Prostate gland (tissue), 2 donors: ENCODE measurements at regions not wholly inside any gene's neighbourhood (a gene's known extent, or its start where the extent isn't known, plus 50 kb on each side); places are given as distances from the start of the nearest gene placed in this dataset.

Source experiments
- DNase-seq: peaks from one replicate; pipeline ENCODE4 v3.0.0-alpha.2; 2019; ENCODE audit warnings: low spot score
- H3K27ac ChIP-seq, 2 donors: fragments of 200-600 bp; sonication (generic); 2 replicates each; pipeline ENCODE4 v1.5.1; 2017 to 2019
- H3K27me3 ChIP-seq: fragments of 200-600 bp; sonication (generic); replicated peaks from 2 replicates; pipeline ENCODE4 v1.5.1; 2019; ENCODE audit not compliant: insufficient read depth
- H3K36me3 ChIP-seq, 2 donors: fragments of 200-600 bp; sonication (generic); 1 replicate in 1 of 2; 2 replicates in 1 of 2; pipeline versions ENCODE4 v1.5.1 to v1.8.1; 2017 to 2019
- H3K4me1 ChIP-seq: fragments of 200-600 bp; sonication (generic); replicated peaks from 2 replicates; pipeline ENCODE4 v1.5.1; 2019
- H3K4me3 ChIP-seq, 2 donors: fragments of 200-600 bp; sonication (generic); 2 replicates each; pipeline ENCODE4 v1.5.1; 2017 to 2019
- H3K9me3 ChIP-seq: fragments of 200-600 bp; sonication (generic); 2 replicates; pipeline ENCODE4 v1.5.1; 2017
- CTCF ChIP-seq, 4 experiments: fragments of 200-600 bp in 2 of 4; fragments of 450-650 bp in 2 of 4; sonication (generic) in 2 of 4; IDR thresholded peaks; 1 replicate in 3 of 4; 2 replicates in 1 of 4; pipeline ENCODE4 v1.5.1; 2016 to 2019; ENCODE audit warnings: antibody characterized with exemption in 4 of 4, mild to moderate bottlenecking in 2 of 4, moderate library complexity in 2 of 4
- POLR2A ChIP-seq: fragments of 450-650 bp; IDR thresholded peaks from one replicate; pipeline ENCODE4 v1.6.1; 2016; ENCODE audit warnings: antibody characterized with exemption, mild to moderate bottlenecking
- POLR2AphosphoS5 ChIP-seq: sonication (generic); formaldehyde crosslinking; IDR thresholded peaks from one replicate; pipeline ENCODE4 v1.6.1; 2017; ENCODE audit warnings: antibody characterized with exemption
- WGBS: methylation state at CpG from one replicate; pipeline ENCODE4 v1.1.5; 2018; 5-methylcytosine and 5-hydroxymethylcytosine counted together
- intact Hi-C: fragments of 100-400 bp; cut with DNase I; formaldehyde crosslinking; loops from one replicate; pipeline ENCODE4 v1.14.2; 2022

GRCh38 chr21:28227881-28228635 lies 764.6 kb downstream of the LTN1 start:
- WGBS: 82% methylated on average over 4 of the region's 4 CpGs
- intact Hi-C loops: no loop called here
- TF ChIP-seq CTCF (IDR thresholded peaks at IDR 0.05) (no peak), POLR2A (no peak), POLR2AphosphoS5 (no peak)
- Histone ChIP-seq H3K4me3 (no peak overlapping the region), H3K27me3 (no peaks in the 10 kb centered on the region), H3K27ac (no peak overlapping the region), H3K9me3 (no peaks in the 10 kb centered on the region), H3K36me3 (no peaks in the 10 kb centered on the region), H3K4me1 (no peaks in the 10 kb centered on the region)
- DNase-seq: no peak

- intact Hi-C loops: no loop called here
- H3K4me3 ChIP-seq: no peak overlapping the region
These were observed 766.1 kb downstream of the LTN1 start for GRCh38 chr21:28226563-28226962.

GRCh38 chr21:28224191-28224726 lies 768.4 kb downstream of the LTN1 start:
- Histone ChIP-seq H3K27me3 (no peaks in the 10 kb centered on the region), H3K36me3 (no peaks in the 10 kb centered on the region), H3K27ac (no peak overlapping the region), H3K4me3 (no peak overlapping the region), H3K9me3 (no peaks in the 10 kb centered on the region), H3K4me1 (no peaks in the 10 kb centered on the region)
- intact Hi-C loops: no loop called here
- no peak for TF ChIP-seq CTCF (IDR thresholded peaks at IDR 0.05)
- TF ChIP-seq POLR2AphosphoS5: no peak
- TF ChIP-seq POLR2A: no peak
- no peak for DNase-seq
- WGBS: 84% methylated on average over 6 of the region's 6 CpGs

More at GRCh38 chr21:28226563-28226962, 766.1 kb downstream of the LTN1 start:
- TF ChIP-seq CTCF (IDR thresholded peaks at IDR 0.05): no peak
- TF ChIP-seq POLR2A: no peak
- no peak for TF ChIP-seq POLR2AphosphoS5
- Histone ChIP-seq H3K27ac (no peak overlapping the region), H3K9me3 (no peaks in the 10 kb centered on the region), H3K36me3 (no peaks in the 10 kb centered on the region), H3K27me3 (no peaks in the 10 kb centered on the region), H3K4me1 (no peaks in the 10 kb centered on the region)
- 86% methylated on average over 2 of the region's 2 CpGs for WGBS
- no peak for DNase-seq

GRCh38 chr21:28221984-28222383 lies 770.7 kb downstream of the LTN1 start:
- Histone ChIP-seq H3K4me3 (no peak overlapping the region), H3K27ac (no peak overlapping the region), H3K27me3 (no peaks in the 10 kb centered on the region), H3K4me1 (no peaks in the 10 kb centered on the region), H3K36me3 (no peaks in the 10 kb centered on the region), H3K9me3 (no peaks in the 10 kb centered on the region)
- no peak for DNase-seq
- intact Hi-C loops: no loop called here
- TF ChIP-seq POLR2AphosphoS5 (no peak), POLR2A (no peak), CTCF (IDR thresholded peaks at IDR 0.05) (no peak)
- 80% methylated on average over 1 of the region's 1 CpG for WGBS

GRCh38 chr21:28220680-28221079 lies 772.0 kb downstream of the LTN1 start:
- WGBS: 33% methylated on average over 2 of the region's 2 CpGs
- H3K4me3 ChIP-seq: no peak overlapping the region
- intact Hi-C loops: no loop called here
- no peaks in the 10 kb centered on the region for H3K9me3 ChIP-seq
- DNase-seq: no peak
- H3K36me3 ChIP-seq: no peaks in the 10 kb centered on the region
- H3K4me1 ChIP-seq: no peaks in the 10 kb centered on the region
- no peaks in the 10 kb centered on the region for H3K27me3 ChIP-seq
- H3K27ac ChIP-seq: no peak overlapping the region
- TF ChIP-seq POLR2AphosphoS5: no peak
